Fibroblast of gingiva (primary cell): ENCODE measurements at regions not wholly inside any gene's neighbourhood (a gene's known extent, or its start where the extent isn't known, plus 50 kb on each side); places are given as distances from the start of the nearest gene placed in this dataset.
A peak's percentile ranks its signal among the peaks of the same experiment; 100 is the strongest.

Experiments
- DNase-seq: peaks from one replicate; pipeline ENCODE4 v3.0.0-alpha.2; 2011; ENCODE audit warnings: low read depth

- DNase-seq = no peak
Measured at GRCh38 chr2:150162241-150162942, 325.1 kb downstream of the RND3 start.

- DNase-seq = peak; percentile 17
Measured at GRCh38 chr2:150160058-150160457, 327.4 kb downstream of the RND3 start.

GRCh38 chr2:150159300-150159699 lies 328.2 kb downstream of the RND3 start:
- DNase-seq = no peak

GRCh38 chr2:150156876-150157275 lies 330.6 kb downstream of the RND3 start:
- no peak for DNase-seq

- DNase-seq = no peak
Measured at GRCh38 chr2:150156415-150156814, 331.1 kb downstream of the RND3 start.

- DNase-seq = no peak
Measured at GRCh38 chr2:150154308-150154797, 333.1 kb downstream of the RND3 start.

GRCh38 chr2:150153646-150154307 lies 333.7 kb downstream of the RND3 start:
- DNase-seq = no peak

GRCh38 chr2:150152230-150152629 lies 335.2 kb downstream of the RND3 start:
- DNase-seq = no peak

DNA sequence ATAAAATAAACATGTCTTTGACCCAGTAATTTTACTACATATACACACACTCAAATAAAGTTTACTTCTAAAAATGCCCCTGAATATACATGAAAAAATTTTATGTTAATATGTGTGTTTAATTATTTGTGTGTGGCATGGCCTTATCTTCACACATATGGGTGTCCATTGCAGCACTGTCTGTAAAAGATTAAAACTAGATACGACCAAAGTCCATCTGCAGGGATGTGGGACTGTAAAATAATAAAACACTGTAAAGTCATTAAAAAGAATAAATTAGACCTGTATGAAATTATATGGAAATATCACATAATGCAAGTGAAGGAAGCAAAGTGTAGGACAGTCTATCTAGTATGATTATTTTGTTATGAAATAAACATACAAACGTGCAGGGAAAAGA lies 337.3 kb downstream of the RND3 start:
- DNase-seq = no peak

- no peak for DNase-seq
Measured at GRCh38 chr2:150147889-150148683, 339.4 kb downstream of the RND3 start.

GRCh38 chr2:150146879-150147278 lies 340.6 kb downstream of the RND3 start:
- no peak for DNase-seq

DNA sequence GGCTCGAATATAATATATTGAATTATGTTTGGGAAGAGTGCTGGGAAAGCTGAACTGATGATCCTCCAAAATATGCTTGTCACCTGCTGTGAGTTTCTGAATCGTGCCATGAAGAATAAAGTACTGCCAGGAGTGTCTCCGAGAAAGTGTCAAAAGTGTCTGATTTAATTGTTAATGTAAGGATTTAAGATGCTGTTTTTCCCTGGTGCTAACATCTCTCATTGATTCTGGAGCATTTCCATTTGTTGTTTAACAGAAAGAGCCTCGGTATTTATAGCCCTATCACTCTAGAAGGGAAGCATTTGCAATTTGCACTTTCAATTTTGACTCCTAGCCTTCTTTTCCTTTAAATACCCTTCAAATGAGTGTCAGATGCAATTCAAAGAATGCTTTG lies 342.2 kb downstream of the RND3 start:
- no peak for DNase-seq

GRCh38 chr2:150144546-150145298 lies 342.7 kb downstream of the RND3 start:
- DNase-seq = no peak

DNA sequence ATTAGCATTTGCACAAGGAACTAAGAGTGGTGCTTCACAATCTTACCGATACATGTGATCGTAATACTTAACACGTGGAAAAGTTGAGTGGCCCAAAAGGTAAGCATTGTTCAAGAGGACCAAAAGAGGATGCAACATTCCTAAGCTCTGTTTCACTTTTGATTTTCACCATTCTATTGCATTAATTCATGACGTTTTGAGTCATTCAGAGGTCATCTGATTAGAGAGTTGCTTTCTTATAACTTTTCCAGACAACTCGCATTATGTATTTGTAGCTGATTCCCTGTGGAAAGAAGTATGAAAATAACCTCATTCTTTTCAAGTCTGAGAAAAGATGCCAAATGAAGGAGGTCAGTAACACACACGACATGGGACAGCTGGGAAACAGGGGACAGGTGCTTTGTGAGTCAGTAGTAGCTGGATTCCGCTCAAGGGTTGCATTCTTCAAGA lies 344.4 kb downstream of the RND3 start:
- DNase-seq = no peak

- DNase-seq = peak; percentile 35
Measured at GRCh38 chr2:150142561-150142960, 344.9 kb downstream of the RND3 start.

DNA sequence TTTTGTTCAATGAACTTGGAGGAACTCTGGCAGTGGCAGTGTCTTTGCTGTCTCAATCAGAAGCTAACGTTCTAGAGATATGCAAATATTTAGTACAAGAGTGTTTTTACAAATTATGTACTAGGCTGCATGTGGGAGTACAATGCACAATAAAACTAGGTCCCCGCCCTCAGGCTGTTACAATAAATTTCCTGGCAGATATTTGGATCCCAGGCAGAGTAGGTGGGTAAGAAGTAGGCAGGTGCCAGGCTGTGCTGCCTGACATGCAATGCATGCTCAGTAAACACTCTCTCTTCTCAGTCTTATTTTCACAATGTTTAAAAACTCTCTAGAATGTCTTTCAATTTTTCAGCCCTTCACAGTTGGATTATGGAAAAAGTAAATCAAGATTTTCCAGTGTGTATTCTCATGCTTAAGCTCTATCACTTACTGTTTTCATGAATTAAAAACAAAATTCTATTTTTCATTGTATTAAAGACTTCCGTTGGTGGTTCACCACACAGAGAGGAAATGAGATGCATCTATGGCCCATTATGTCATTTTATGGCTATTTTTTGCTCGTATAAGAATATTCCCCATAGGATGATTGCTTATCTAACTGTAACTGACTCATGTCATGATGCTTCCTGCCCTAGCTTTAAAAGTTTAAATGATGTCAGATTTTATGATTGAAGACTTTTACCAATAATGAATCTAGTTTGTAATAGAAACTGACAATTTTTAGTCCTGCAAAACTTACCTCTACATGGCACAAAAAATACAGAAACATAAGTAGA lies 346.1 kb downstream of the RND3 start:
- no peak for DNase-seq

DNA sequence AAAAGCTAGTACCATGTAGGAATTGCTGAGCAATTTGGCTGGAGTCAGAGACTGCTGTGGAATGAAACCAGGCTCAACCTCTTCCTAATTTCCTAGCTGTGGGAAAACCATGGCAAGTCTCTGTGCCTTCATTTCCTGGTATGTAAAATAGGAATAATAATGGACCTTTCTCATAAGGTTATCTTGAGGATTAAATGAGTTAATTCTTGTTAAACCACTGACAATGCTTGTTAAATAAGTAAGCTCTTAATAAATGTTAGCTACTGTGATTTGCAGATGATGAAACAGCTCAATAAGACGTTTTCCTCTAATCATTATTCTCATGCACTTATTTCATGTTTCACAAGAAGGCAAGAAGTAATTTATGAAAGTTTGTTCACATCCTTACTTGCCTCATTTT lies 346.7 kb downstream of the RND3 start:
- DNase-seq = no peak

- DNase-seq = no peak
Measured at GRCh38 chr2:150138587-150138986, 348.9 kb downstream of the RND3 start.

- no peak for DNase-seq
Measured at GRCh38 chr2:150137338-150138069, 350.0 kb downstream of the RND3 start.

GRCh38 chr2:150136893-150137292 lies 350.6 kb downstream of the RND3 start:
- DNase-seq = no peak

DNA sequence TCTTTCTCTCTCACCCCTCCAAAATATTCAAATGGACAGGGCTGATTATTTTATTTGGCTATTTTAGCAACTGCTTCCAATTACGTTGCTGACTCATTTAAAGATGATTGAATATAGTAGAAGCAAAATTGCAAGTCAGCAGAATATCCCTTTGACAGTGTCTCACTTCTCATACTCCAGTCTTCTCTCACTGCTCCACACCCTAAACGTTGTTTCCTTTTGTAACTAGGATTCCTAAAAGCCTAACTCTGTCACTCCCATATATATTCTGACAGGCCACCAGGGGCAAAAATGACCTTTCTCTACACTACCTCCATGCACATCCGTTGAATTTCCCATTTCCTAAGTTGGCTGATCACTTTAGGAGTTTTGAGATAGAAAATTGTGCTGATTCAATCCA lies 351.1 kb downstream of the RND3 start:
- peak; percentile 35 for DNase-seq
